ENCODE measurements at regions not wholly inside any gene's neighbourhood (a gene's known extent, or its start where the extent isn't known, plus 50 kb on each side); places are given as distances from the start of the nearest gene placed in this dataset.

DNA sequence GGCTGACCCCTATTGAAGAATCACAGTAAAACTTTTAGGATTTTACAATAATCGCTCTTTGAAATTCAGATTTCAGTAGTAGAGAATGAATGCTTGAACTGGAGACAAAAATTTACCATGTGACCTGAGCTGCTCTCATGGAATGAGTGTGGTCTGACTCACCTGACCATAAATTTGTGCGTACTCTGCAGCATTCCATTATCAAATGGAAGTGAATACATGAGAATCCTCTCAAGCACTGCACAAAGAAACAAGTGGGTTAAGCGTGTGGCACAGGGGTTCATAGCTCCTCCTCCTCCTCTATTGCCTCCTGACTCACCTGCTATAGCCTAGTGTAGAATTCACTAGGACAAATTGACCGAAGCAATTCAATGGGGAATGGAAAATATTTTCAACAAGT lies 269.8 kb upstream of the CDH9 start:
- H3K9me3 ChIP-seq, result no peaks in the 10 kb centered on the region
- TF ChIP-seq POLR2A (IDR thresholded peaks at IDR 0.05), result no peak
- TF ChIP-seq CTCF (IDR thresholded peaks at IDR 0.05), result no peak
- no peak for DNase-seq
- H3K36me3 ChIP-seq (replicated peaks in 1 of 2; ENCODE audit: insufficient read depth in 1 of 2, low read depth in 2 of 2), result no peaks in the 10 kb centered on the region
- 65 to 74% methylated on average over 4 of the region's 4 CpGs for WGBS, 2 donors
- ATAC-seq, result no peak
- no peaks in the 10 kb centered on the region for H3K27me3 ChIP-seq
- no peaks in the 10 kb centered on the region for H3K4me1 ChIP-seq
- intact Hi-C loops (cut with DNase I), result no loop called here
- H3K4me3 ChIP-seq, result no peak overlapping the region
- H3K27ac ChIP-seq, result no peak overlapping the region

DNA sequence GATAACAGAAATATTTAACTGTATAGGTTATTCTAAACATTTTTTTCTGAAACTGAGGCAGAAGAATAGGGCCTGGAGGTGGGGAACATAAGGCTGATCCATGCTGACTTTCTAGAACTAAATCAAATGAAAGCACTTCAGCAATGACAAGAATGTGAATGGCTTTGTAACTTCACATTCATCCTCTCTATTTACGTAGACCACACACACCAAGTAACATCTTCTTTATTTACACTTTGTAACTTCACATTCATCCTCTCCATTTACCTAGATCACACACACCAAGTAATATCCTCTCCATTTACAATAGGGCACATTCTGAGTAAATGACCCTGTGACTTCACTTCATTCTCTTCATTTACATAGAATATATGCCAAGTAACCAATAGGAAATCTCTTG lies 251.8 kb upstream of the CDH9 start:
- ATAC-seq (no peak), DNase-seq (no peak)
- H3K4me3 ChIP-seq, result no peak overlapping the region
- H3K27me3 ChIP-seq, result no peaks in the 10 kb centered on the region
- no peaks in the 10 kb centered on the region for H3K9me3 ChIP-seq
- H3K36me3 ChIP-seq (replicated peaks in 1 of 2; ENCODE audit: insufficient read depth in 1 of 2, low read depth in 2 of 2), result no peaks in the 10 kb centered on the region
- WGBS, 2 donors, result 63 to 64% methylated on average over 1 of the region's 1 CpG
- no peak overlapping the region for H3K27ac ChIP-seq
- intact Hi-C loops (cut with DNase I), result no loop called here
- TF ChIP-seq CTCF (IDR thresholded peaks at IDR 0.05) (no peak), POLR2A (IDR thresholded peaks at IDR 0.05) (no peak)
- no peaks in the 10 kb centered on the region for H3K4me1 ChIP-seq

DNA sequence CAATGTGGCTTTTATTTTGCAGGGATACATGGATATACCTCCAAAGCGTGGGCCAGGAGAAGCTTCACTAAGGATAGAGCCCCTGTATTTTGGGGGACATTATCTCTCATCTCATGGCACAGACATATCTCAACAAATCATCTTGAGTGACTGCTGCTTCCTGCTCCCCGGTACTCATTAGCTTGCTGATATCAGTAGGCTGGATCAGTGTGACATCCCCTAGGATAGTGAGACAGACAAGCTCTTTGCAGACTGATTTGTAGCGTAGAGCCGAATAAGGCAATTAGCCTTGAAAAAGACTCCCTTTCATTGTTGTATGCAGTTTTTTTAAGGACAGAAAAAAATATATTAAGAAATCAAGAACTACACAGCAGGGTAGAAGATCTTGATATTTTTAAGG lies 237.7 kb upstream of the CDH9 start:
- 63 to 70% methylated on average over 4 of the region's 4 CpGs for WGBS, 2 donors
- ATAC-seq, result no peak
- TF ChIP-seq POLR2A (IDR thresholded peaks at IDR 0.05) (no peak), CTCF (IDR thresholded peaks at IDR 0.05) (no peak)
- Histone ChIP-seq H3K27ac (no peak overlapping the region), H3K27me3 (no peaks in the 10 kb centered on the region), H3K9me3 (no peaks in the 10 kb centered on the region), H3K4me1 (no peaks in the 10 kb centered on the region), H3K36me3 (replicated peaks in 1 of 2; ENCODE audit: insufficient read depth in 1 of 2, low read depth in 2 of 2) (no peaks in the 10 kb centered on the region), H3K4me3 (no peak overlapping the region)
- intact Hi-C loops (cut with DNase I), result no loop called here
- no peak for DNase-seq

DNA sequence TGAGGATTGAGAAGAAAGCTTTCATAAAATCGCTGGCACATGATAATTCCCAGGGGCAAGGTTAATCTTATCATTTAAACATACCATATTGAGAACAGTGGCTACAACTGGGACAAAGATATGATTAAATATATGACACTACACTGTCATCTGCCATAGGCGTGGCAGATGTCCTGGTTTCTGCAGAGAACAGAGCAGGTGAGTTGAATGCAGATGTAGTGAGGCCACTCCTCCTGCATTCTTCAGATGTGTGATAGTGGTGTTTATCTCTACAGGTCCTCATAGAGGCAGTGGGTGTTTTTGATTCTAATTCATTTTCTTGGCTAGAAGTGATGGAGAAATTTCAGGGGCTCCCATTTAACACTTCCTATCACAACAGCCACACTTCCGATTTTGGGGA lies 237.0 kb upstream of the CDH9 start:
- no peak for DNase-seq
- Histone ChIP-seq H3K4me1 (no peaks in the 10 kb centered on the region), H3K27ac (no peak overlapping the region), H3K4me3 (no peak overlapping the region), H3K27me3 (no peaks in the 10 kb centered on the region), H3K9me3 (no peaks in the 10 kb centered on the region), H3K36me3 (replicated peaks in 1 of 2; ENCODE audit: insufficient read depth in 1 of 2, low read depth in 2 of 2) (no peaks in the 10 kb centered on the region)
- TF ChIP-seq POLR2A (IDR thresholded peaks at IDR 0.05), result no peak
- no peak for TF ChIP-seq CTCF (IDR thresholded peaks at IDR 0.05)
- 42 to 52% methylated on average over 3 of the region's 3 CpGs for WGBS, 2 donors
- no peak for ATAC-seq
- intact Hi-C loops (cut with DNase I), result no loop called here

- intact Hi-C loops (cut with DNase I), result no loop called here
- DNase-seq (no peak), ATAC-seq (no peak)
- no peak for TF ChIP-seq CTCF (IDR thresholded peaks at IDR 0.05)
- TF ChIP-seq POLR2A (IDR thresholded peaks at IDR 0.05), result no peak
- Histone ChIP-seq H3K4me1 (no peaks in the 10 kb centered on the region), H3K27ac (no peak overlapping the region), H3K27me3 (no peaks in the 10 kb centered on the region), H3K4me3 (no peak overlapping the region), H3K9me3 (no peaks in the 10 kb centered on the region), H3K36me3 (replicated peaks in 1 of 2; ENCODE audit: insufficient read depth in 1 of 2, low read depth in 2 of 2) (no peaks in the 10 kb centered on the region)
- WGBS, 2 donors, result 80 to 81% methylated on average over 4 of the region's 4 CpGs
Observed at GRCh38 chr5:27269766-27270165, 231.4 kb upstream of the CDH9 start.

Measured in body of pancreas (tissue), 4 donors.